ENCODE measurements at regions not wholly inside any gene's neighbourhood (a gene's known extent, or its start where the extent isn't known, plus 50 kb on each side); places are given as distances from the start of the nearest gene placed in this dataset.

GRCh38 chr5:62178258-62178657, 127.7 kb upstream of the KIF2A start:
- ChIA-PET CTCF (no interaction called here), POLR2A (no interaction called here)
- no peaks in the 10 kb centered on the region for H3K9me1 ChIP-seq (replicated peaks; ENCODE audit: control insufficient read depth, extremely low read depth, insufficient read depth, low read length)
- H3K9me3 ChIP-seq (replicated peaks; ENCODE audit: control insufficient read depth, insufficient read depth, low read length), result no peaks in the 10 kb centered on the region
- H3K27ac ChIP-seq (ENCODE audit: insufficient read depth, low read depth, low read length), result no peak overlapping the region
- H3K4me2 ChIP-seq (ENCODE audit: insufficient read depth, low read length), result no peak overlapping the region
- dilution Hi-C loops (cut with MboI; ENCODE audit: extremely low pct_ligation_motif_present, low sequenced_read_pairs), result no loop called here
- H3K4me1 ChIP-seq (ENCODE audit: control insufficient read depth, extremely low read depth, insufficient read depth, low read length), result no peaks in the 10 kb centered on the region
- H3K27me3 ChIP-seq (ENCODE audit: control insufficient read depth in 2 of 2, insufficient read depth in 2 of 2, low read length in 2 of 2), result peaks cover 2 to 6% of the 10 kb centered on the region in 2 experiments
- no peak overlapping the region for H2AFZ ChIP-seq (ENCODE audit: low read depth, low read length)
- no TSS peak for BruUV-seq (replicated peaks)
- H3K79me2 ChIP-seq (ENCODE audit: control insufficient read depth, insufficient read depth, low read length), result no peaks in the 10 kb centered on the region
- no peak for DNase-seq (ENCODE audit: low read depth, low spot score)
- no peak overlapping the region for H3K9ac ChIP-seq (replicated peaks; ENCODE audit: extremely low read depth, insufficient read depth, low read length)
- no peak overlapping the region for H3K4me3 ChIP-seq (replicated peaks in 1 of 3; ENCODE audit: insufficient read depth in 1 of 3, low read depth in 1 of 3, low read length in 3 of 3)
- FAIRE-seq, result no peak
- H3K36me3 ChIP-seq (ENCODE audit: control insufficient read depth in 2 of 2, extremely low read depth in 1 of 2, insufficient read depth in 2 of 2, low read length in 2 of 2), result no peaks in the 10 kb centered on the region
- no peak for TF ChIP-seq MAX (IDR thresholded peaks at IDR 0.05; ENCODE audit: insufficient read depth, insufficient read length)
- no peak for TF ChIP-seq CTCF (IDR thresholded peaks at IDR 0.05; ENCODE audit: extremely low read depth in 1 of 2, insufficient read depth in 1 of 2, low read depth in 1 of 2, low read length in 2 of 2)
- TF ChIP-seq JUN (IDR thresholded peaks at IDR 0.05; ENCODE audit: borderline replicate concordance, insufficient read depth, insufficient read length, low read depth), result no peak
- H4K20me1 ChIP-seq (replicated peaks; ENCODE audit: control insufficient read depth, extremely low read depth, insufficient read depth, low read length), result no peaks in the 10 kb centered on the region
- intact Hi-C loops (cut with micrococcal nuclease), result no loop called here

- H3K9ac ChIP-seq (replicated peaks; ENCODE audit: extremely low read depth, insufficient read depth, low read length), result no peak overlapping the region
- no peaks in the 10 kb centered on the region for H3K4me1 ChIP-seq (ENCODE audit: control insufficient read depth, extremely low read depth, insufficient read depth, low read length)
- BruUV-seq (replicated peaks), result no TSS peak
- H3K27ac ChIP-seq (ENCODE audit: insufficient read depth, low read depth, low read length), result no peak overlapping the region
- dilution Hi-C loops (cut with MboI; ENCODE audit: extremely low pct_ligation_motif_present, low sequenced_read_pairs) (no loop called here), intact Hi-C loops (cut with micrococcal nuclease) (loop anchor here (10.0 kb wide), 1 partner anchor 588 kb away; no protein-coding TSS in a partner anchor)
- H3K36me3 ChIP-seq (ENCODE audit: control insufficient read depth in 2 of 2, extremely low read depth in 1 of 2, insufficient read depth in 2 of 2, low read length in 2 of 2), result no peaks in the 10 kb centered on the region
- no peaks in the 10 kb centered on the region for H3K79me2 ChIP-seq (ENCODE audit: control insufficient read depth, insufficient read depth, low read length)
- H3K9me3 ChIP-seq (replicated peaks; ENCODE audit: control insufficient read depth, insufficient read depth, low read length), result no peaks in the 10 kb centered on the region
- TF ChIP-seq JUN (IDR thresholded peaks at IDR 0.05; ENCODE audit: borderline replicate concordance, insufficient read depth, insufficient read length, low read depth), result no peak
- no peak for TF ChIP-seq POLR2A (IDR thresholded peaks at IDR 0.05; ENCODE audit: low read depth, low read length)
- TF ChIP-seq GATA2 (IDR thresholded peaks at IDR 0.05; ENCODE audit: insufficient read depth, insufficient read length, low read depth, low read length), result no peak
- TF ChIP-seq POLR2AphosphoS5 (IDR thresholded peaks at IDR 0.05; ENCODE audit: insufficient read depth, low read depth, low read length), result no peak
- no peak for TF ChIP-seq MYC (IDR thresholded peaks at IDR 0.05; ENCODE audit: low read depth, low read length)
- no peak for TF ChIP-seq FOS (IDR thresholded peaks at IDR 0.05; ENCODE audit: borderline replicate concordance, insufficient read depth, low read length)
- TF ChIP-seq CTCF (IDR thresholded peaks at IDR 0.05; ENCODE audit: extremely low read depth in 1 of 2, insufficient read depth in 1 of 2, low read depth in 1 of 2, low read length in 2 of 2), result no peak
- TF ChIP-seq MAX (IDR thresholded peaks at IDR 0.05; ENCODE audit: insufficient read depth, insufficient read length), result no peak
- TF ChIP-seq EZH2 (IDR thresholded peaks at IDR 0.05; ENCODE audit: borderline replicate concordance, low read depth, low read length, severe bottlenecking), result no peak
- H3K4me2 ChIP-seq (ENCODE audit: insufficient read depth, low read length), result no peak overlapping the region
- DNase-seq (ENCODE audit: low read depth, low spot score) (no peak), FAIRE-seq (no peak)
- H3K27me3 ChIP-seq (ENCODE audit: control insufficient read depth in 2 of 2, insufficient read depth in 2 of 2, low read length in 2 of 2), result peaks cover 2 to 6% of the 10 kb centered on the region in 2 experiments
- H4K20me1 ChIP-seq (replicated peaks; ENCODE audit: control insufficient read depth, extremely low read depth, insufficient read depth, low read length), result no peaks in the 10 kb centered on the region
- POLR2A ChIA-PET, result no interaction called here
- H2AFZ ChIP-seq (ENCODE audit: low read depth, low read length), result no peak overlapping the region
- no peaks in the 10 kb centered on the region for H3K9me1 ChIP-seq (replicated peaks; ENCODE audit: control insufficient read depth, extremely low read depth, insufficient read depth, low read length)
- CTCF ChIA-PET, result no interaction called here
- H3K4me3 ChIP-seq (replicated peaks in 1 of 3; ENCODE audit: insufficient read depth in 1 of 3, low read depth in 1 of 3, low read length in 3 of 3), result no peak overlapping the region
Observed at GRCh38 chr5:62182802-62183201, 123.2 kb upstream of the KIF2A start.
